CD4-positive, CD25-positive, alpha-beta regulatory T cell (primary cell): ENCODE measurements at regions not wholly inside any gene's neighbourhood (a gene's known extent, or its start where the extent isn't known, plus 50 kb on each side); places are given as distances from the start of the nearest gene placed in this dataset.
A peak's percentile ranks its signal among the peaks of the same experiment; 100 is the strongest.

Source experiments
- ATAC-seq, 2 donors: fragments of 150-1000 bp; cut with Tn5 transposase; one replicate each; pipeline ENCODE4 v1.10.0; 2021; ENCODE audit warnings: low read depth in 2 of 2, moderate number of reproducible peaks in 2 of 2, moderate library complexity in 1 of 2
- DNase-seq, 3 donors: peaks; one replicate each; pipeline versions ENCODE4 v3.0.0 to v3.0.0-alpha.2; 2012 to 2022; ENCODE audit warnings: mixed read lengths in 1 of 3
- H3K27ac ChIP-seq: one replicate; pipeline ENCODE4 v1.7.0; 2013; ENCODE audit warnings: mild to moderate bottlenecking, low read length; ENCODE audit not compliant: insufficient read depth, poor library complexity, severe bottlenecking
- H3K27me3 ChIP-seq: one replicate; pipeline ENCODE4 v1.7.0; 2013; ENCODE audit warnings: low read length; ENCODE audit not compliant: control insufficient read depth, insufficient read depth
- H3K36me3 ChIP-seq: one replicate; pipeline ENCODE4 v1.7.0; 2013; ENCODE audit warnings: mild to moderate bottlenecking, low read length, moderate library complexity; ENCODE audit not compliant: control insufficient read depth, insufficient read depth
- H3K4me1 ChIP-seq: 2 replicates; pipeline ENCODE4 v1.7.0; 2013; ENCODE audit warnings: mild to moderate bottlenecking, low read length; ENCODE audit not compliant: insufficient read depth, control insufficient read depth, poor library complexity, severe bottlenecking
- H3K4me3 ChIP-seq: one replicate; pipeline ENCODE4 v1.7.0; 2013; ENCODE audit warnings: low read depth, mild to moderate bottlenecking, low read length, moderate library complexity
- H3K9me3 ChIP-seq, 2 experiments: 1 replicate in 1 of 2; 2 replicates in 1 of 2; pipeline ENCODE4 v1.7.0; 2013; ENCODE audit warnings: low read length in 2 of 2, mild to moderate bottlenecking in 1 of 2, moderate library complexity in 1 of 2; ENCODE audit not compliant: control insufficient read depth in 2 of 2
- H3K27ac Mint-ChIP-seq, 3 donors: one replicate each; pipeline ENCODE4 v1.8.0; 2020 to 2022; ENCODE audit warnings: mild to moderate bottlenecking in 3 of 3, mixed read lengths in 3 of 3, moderate library complexity in 2 of 3
- H3K27me3 Mint-ChIP-seq: one replicate; pipeline ENCODE4 v1.8.0; 2022; ENCODE audit warnings: mild to moderate bottlenecking, mixed read lengths
- H3K36me3 Mint-ChIP-seq: one replicate; pipeline ENCODE4 v1.8.0; 2020; ENCODE audit warnings: mixed read lengths
- H3K4me1 Mint-ChIP-seq, 4 donors: one replicate each; pipeline ENCODE4 v1.8.0; 2020 to 2022; ENCODE audit warnings: mixed read lengths in 4 of 4, mild to moderate bottlenecking in 1 of 4
- H3K4me3 Mint-ChIP-seq, 4 donors: one replicate each; pipeline ENCODE4 v1.8.0; 2020 to 2022; ENCODE audit warnings: mild to moderate bottlenecking in 4 of 4, mixed read lengths in 4 of 4, moderate library complexity in 3 of 4
- H3K9me3 Mint-ChIP-seq, 7 donors: one replicate each; pipeline ENCODE4 v1.8.0; 2020 to 2022; ENCODE audit warnings: mixed read lengths in 7 of 7, mild to moderate bottlenecking in 3 of 7, moderate library complexity in 2 of 7

GRCh38 chr9:1337169-1337568, 287.0 kb downstream of the DMRT2 start:
- no peak overlapping the region for H3K4me3 ChIP-seq
- H3K36me3 ChIP-seq, result no peaks in the 10 kb centered on the region
- H3K27me3 ChIP-seq, result no peaks in the 10 kb centered on the region
- H3K4me1 Mint-ChIP-seq, result no peaks in the 10 kb centered on the region
- peaks cover 0 to 6% (median 0%) of the 10 kb centered on the region in 7 donors for H3K9me3 Mint-ChIP-seq
- ATAC-seq (no peak), DNase-seq (no peak)
- no peak overlapping the region for H3K27ac Mint-ChIP-seq
- H3K4me3 Mint-ChIP-seq, result no peak overlapping the region
- peaks cover 5% of the 10 kb centered on the region for H3K27me3 Mint-ChIP-seq
- H3K36me3 Mint-ChIP-seq, result no peaks in the 10 kb centered on the region
- H3K9me3 ChIP-seq, result no peaks in the 10 kb centered on the region
- no peak overlapping the region for H3K27ac ChIP-seq
- no peaks in the 10 kb centered on the region for H3K4me1 ChIP-seq

- Mint-ChIP-seq H3K36me3 (no peaks in the 10 kb centered on the region), H3K27ac (no peak overlapping the region), H3K4me1 (no peaks in the 10 kb centered on the region), H3K9me3 (peaks cover 0 to 8% (median 0%) of the 10 kb centered on the region in 7 donors), H3K4me3 (no peak overlapping the region), H3K27me3 (peaks cover 5% of the 10 kb centered on the region)
- Histone ChIP-seq H3K9me3 (no peaks in the 10 kb centered on the region), H3K36me3 (no peaks in the 10 kb centered on the region), H3K4me3 (no peak overlapping the region), H3K27ac (no peak overlapping the region), H3K4me1 (no peaks in the 10 kb centered on the region), H3K27me3 (no peaks in the 10 kb centered on the region)
- peak in 1 of 3 donors; percentile 3 for DNase-seq
- ATAC-seq, result no peak
Measured at GRCh38 chr9:1340390-1340789, 290.2 kb downstream of the DMRT2 start.

DNA sequence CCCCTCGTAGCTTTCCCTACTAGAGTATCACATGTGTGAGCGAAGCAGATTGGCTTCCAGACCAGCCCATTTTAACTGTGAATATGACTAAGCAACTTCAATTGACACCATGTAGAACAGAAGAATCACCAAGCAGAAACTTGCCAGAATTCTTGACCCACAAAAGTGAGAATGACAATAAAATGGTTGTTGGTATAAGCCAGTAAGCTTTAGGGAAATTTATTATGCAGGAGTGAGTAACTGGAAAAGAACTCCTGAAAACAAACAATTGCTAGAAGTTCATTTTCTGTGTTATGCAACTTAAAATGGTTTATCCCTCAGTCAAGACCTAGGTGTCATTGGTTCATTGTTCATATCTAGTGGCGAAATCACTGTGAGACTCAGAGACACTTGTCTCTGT, 303.1 kb downstream of the DMRT2 start:
- no peak for ATAC-seq
- H3K4me1 Mint-ChIP-seq, result no peaks in the 10 kb centered on the region
- H3K27me3 ChIP-seq, result no peaks in the 10 kb centered on the region
- H3K4me1 ChIP-seq, result no peaks in the 10 kb centered on the region
- no peaks in the 10 kb centered on the region for H3K27me3 Mint-ChIP-seq
- H3K4me3 ChIP-seq, result no peak overlapping the region
- no peak overlapping the region for H3K27ac ChIP-seq
- H3K4me3 Mint-ChIP-seq, result no peak overlapping the region
- no peak for DNase-seq
- H3K27ac Mint-ChIP-seq, result no peak overlapping the region
- H3K36me3 ChIP-seq, result no peaks in the 10 kb centered on the region
- peaks cover 0 to 1% (median 0%) of the 10 kb centered on the region in 7 donors for H3K9me3 Mint-ChIP-seq
- no peaks in the 10 kb centered on the region for H3K9me3 ChIP-seq
- no peaks in the 10 kb centered on the region for H3K36me3 Mint-ChIP-seq

GRCh38 chr9:1354086-1354485, 303.9 kb downstream of the DMRT2 start:
- H3K27me3 ChIP-seq, result no peaks in the 10 kb centered on the region
- no peaks in the 10 kb centered on the region for H3K9me3 ChIP-seq
- no peak overlapping the region for H3K27ac ChIP-seq
- Mint-ChIP-seq H3K27me3 (no peaks in the 10 kb centered on the region), H3K27ac (no peak overlapping the region), H3K4me3 (no peak overlapping the region), H3K9me3 (peaks cover 0 to 1% (median 0%) of the 10 kb centered on the region in 7 donors), H3K36me3 (no peaks in the 10 kb centered on the region), H3K4me1 (no peaks in the 10 kb centered on the region)
- no peak for DNase-seq
- H3K4me3 ChIP-seq, result no peak overlapping the region
- no peaks in the 10 kb centered on the region for H3K4me1 ChIP-seq
- ATAC-seq, result no peak
- no peaks in the 10 kb centered on the region for H3K36me3 ChIP-seq

- H3K27ac Mint-ChIP-seq, result no peak overlapping the region
- Histone ChIP-seq H3K27me3 (no peaks in the 10 kb centered on the region), H3K27ac (no peak overlapping the region), H3K9me3 (no peaks in the 10 kb centered on the region), H3K36me3 (no peaks in the 10 kb centered on the region), H3K4me3 (no peak overlapping the region), H3K4me1 (no peaks in the 10 kb centered on the region)
- DNase-seq (no peak), ATAC-seq (no peak)
- no peaks in the 10 kb centered on the region for H3K27me3 Mint-ChIP-seq
- H3K4me1 Mint-ChIP-seq, result no peaks in the 10 kb centered on the region
- no peaks in the 10 kb centered on the region for H3K36me3 Mint-ChIP-seq
- peaks cover 0 to 1% (median 0%) of the 10 kb centered on the region in 7 donors for H3K9me3 Mint-ChIP-seq
- no peak overlapping the region for H3K4me3 Mint-ChIP-seq
Measured at GRCh38 chr9:1354606-1355005, 304.4 kb downstream of the DMRT2 start.

GRCh38 chr9:1355656-1356055, 305.5 kb downstream of the DMRT2 start:
- no peaks in the 10 kb centered on the region for H3K4me1 Mint-ChIP-seq
- Histone ChIP-seq H3K36me3 (no peaks in the 10 kb centered on the region), H3K4me1 (no peaks in the 10 kb centered on the region), H3K4me3 (no peak overlapping the region), H3K27ac (no peak overlapping the region), H3K27me3 (no peaks in the 10 kb centered on the region), H3K9me3 (no peaks in the 10 kb centered on the region)
- DNase-seq (no peak), ATAC-seq (no peak)
- H3K27ac Mint-ChIP-seq, result no peak overlapping the region
- no peaks in the 10 kb centered on the region for H3K36me3 Mint-ChIP-seq
- H3K27me3 Mint-ChIP-seq, result no peaks in the 10 kb centered on the region
- no peaks in the 10 kb centered on the region for H3K9me3 Mint-ChIP-seq
- no peak overlapping the region for H3K4me3 Mint-ChIP-seq

DNA sequence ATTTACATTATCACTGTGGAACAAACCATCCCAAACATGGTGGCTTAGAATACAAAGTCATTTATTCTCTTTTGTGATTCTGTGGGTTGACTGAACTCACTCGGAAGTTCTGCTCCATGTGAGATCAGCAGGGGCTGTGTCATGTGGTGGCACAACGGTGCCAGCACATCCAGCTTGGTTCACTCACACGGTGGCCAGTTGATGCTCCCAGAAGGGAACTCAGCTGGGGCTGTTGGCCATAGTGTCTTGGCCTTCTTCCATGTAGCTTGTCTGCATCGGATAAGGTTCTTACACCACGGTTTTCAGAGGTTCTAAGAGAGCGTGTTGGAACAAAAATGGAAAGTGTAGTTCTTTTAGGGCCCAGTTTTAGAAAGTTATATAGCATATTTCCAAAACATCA, 312.7 kb downstream of the DMRT2 start:
- Histone ChIP-seq H3K4me1 (no peaks in the 10 kb centered on the region), H3K27me3 (no peaks in the 10 kb centered on the region), H3K4me3 (no peak overlapping the region), H3K36me3 (no peaks in the 10 kb centered on the region), H3K9me3 (no peaks in the 10 kb centered on the region), H3K27ac (no peak overlapping the region)
- Mint-ChIP-seq H3K27ac (no peak overlapping the region), H3K36me3 (no peaks in the 10 kb centered on the region), H3K27me3 (no peaks in the 10 kb centered on the region), H3K4me3 (no peak overlapping the region), H3K4me1 (peaks cover 0 to 4% (median 0%) of the 10 kb centered on the region in 4 donors), H3K9me3 (peaks cover 0 to 10% (median 0%) of the 10 kb centered on the region in 7 donors)
- DNase-seq, result no peak
- no peak for ATAC-seq

- Histone ChIP-seq H3K4me1 (no peaks in the 10 kb centered on the region), H3K4me3 (no peak overlapping the region), H3K27me3 (no peaks in the 10 kb centered on the region), H3K27ac (no peak overlapping the region), H3K9me3 (no peaks in the 10 kb centered on the region), H3K36me3 (no peaks in the 10 kb centered on the region)
- peak in 1 of 2 donors; percentile 18 for ATAC-seq
- no peak overlapping the region for H3K27ac Mint-ChIP-seq
- H3K36me3 Mint-ChIP-seq, result no peaks in the 10 kb centered on the region
- H3K4me3 Mint-ChIP-seq, result no peak overlapping the region
- peaks cover 0 to 10% (median 0%) of the 10 kb centered on the region in 7 donors for H3K9me3 Mint-ChIP-seq
- no peaks in the 10 kb centered on the region for H3K27me3 Mint-ChIP-seq
- peak in 1 of 3 donors; percentile 88 for DNase-seq
- peaks cover 0 to 4% (median 0%) of the 10 kb centered on the region in 4 donors for H3K4me1 Mint-ChIP-seq
Measured at GRCh38 chr9:1366276-1366675, 316.1 kb downstream of the DMRT2 start.
